ENCODE measurements at regions not wholly inside any gene's neighbourhood (a gene's known extent, or its start where the extent isn't known, plus 50 kb on each side); places are given as distances from the start of the nearest gene placed in this dataset.

GRCh38 chr4:24278693-24279092 lies 305.7 kb downstream of the DHX15 start:
- Mint-ChIP-seq H3K4me1 (no peaks in the 10 kb centered on the region), H3K27me3 (no peaks in the 10 kb centered on the region), H3K9me3 (peaks cover 1% of the 10 kb centered on the region), H3K36me3 (no peaks in the 10 kb centered on the region), H3K4me3 (no peak overlapping the region), H3K27ac (no peak overlapping the region)
- ATAC-seq (ENCODE audit: low read depth) (no peak), DNase-seq (ENCODE audit: low spot score in 2 of 2) (no peak)

- Mint-ChIP-seq H3K9me3 (peaks cover 3% of the 10 kb centered on the region), H3K27me3 (no peaks in the 10 kb centered on the region), H3K4me3 (no peak overlapping the region), H3K4me1 (no peaks in the 10 kb centered on the region), H3K36me3 (no peaks in the 10 kb centered on the region), H3K27ac (no peak overlapping the region)
- no peak for ATAC-seq (ENCODE audit: low read depth)
- no peak for DNase-seq (ENCODE audit: low spot score in 2 of 2)
These were observed 309.9 kb downstream of the DHX15 start for GRCh38 chr4:24274381-24274941.

GRCh38 chr4:24273136-24273535 lies 311.2 kb downstream of the DHX15 start:
- DNase-seq (ENCODE audit: low spot score in 2 of 2): no peak
- H3K27me3 Mint-ChIP-seq: no peaks in the 10 kb centered on the region
- H3K9me3 Mint-ChIP-seq: peaks cover 3% of the 10 kb centered on the region
- no peaks in the 10 kb centered on the region for H3K36me3 Mint-ChIP-seq
- no peaks in the 10 kb centered on the region for H3K4me1 Mint-ChIP-seq
- H3K27ac Mint-ChIP-seq: no peak overlapping the region
- no peak for ATAC-seq (ENCODE audit: low read depth)
- no peak overlapping the region for H3K4me3 Mint-ChIP-seq

GRCh38 chr4:24266951-24267722 lies 317.2 kb downstream of the DHX15 start:
- Mint-ChIP-seq H3K27ac (no peak overlapping the region), H3K36me3 (no peaks in the 10 kb centered on the region), H3K4me1 (no peaks in the 10 kb centered on the region), H3K9me3 (peaks cover 3% of the 10 kb centered on the region), H3K27me3 (no peaks in the 10 kb centered on the region), H3K4me3 (no peak overlapping the region)
- DNase-seq (ENCODE audit: low spot score in 2 of 2) (no peak), ATAC-seq (ENCODE audit: low read depth) (no peak)

- Mint-ChIP-seq H3K4me3 (no peak overlapping the region), H3K4me1 (no peaks in the 10 kb centered on the region)
- no peak for DNase-seq (ENCODE audit: low spot score in 2 of 2)
These were observed 318.4 kb downstream of the DHX15 start for GRCh38 chr4:24265989-24266388.

GRCh38 chr4:24262616-24263015 lies 321.7 kb downstream of the DHX15 start:
- no peaks in the 10 kb centered on the region for H3K4me1 Mint-ChIP-seq
- H3K4me3 Mint-ChIP-seq: no peak overlapping the region
- no peak overlapping the region for H3K27ac Mint-ChIP-seq
- ATAC-seq (ENCODE audit: low read depth) (no peak), DNase-seq (ENCODE audit: low spot score in 2 of 2) (no peak)
- H3K36me3 Mint-ChIP-seq: no peaks in the 10 kb centered on the region
- peaks cover 4% of the 10 kb centered on the region for H3K9me3 Mint-ChIP-seq
- H3K27me3 Mint-ChIP-seq: peaks cover 2% of the 10 kb centered on the region

More at GRCh38 chr4:24265989-24266388, 318.4 kb downstream of the DHX15 start:
- H3K27me3 Mint-ChIP-seq: no peaks in the 10 kb centered on the region
- no peak overlapping the region for H3K27ac Mint-ChIP-seq
- peaks cover 5% of the 10 kb centered on the region for H3K9me3 Mint-ChIP-seq
- no peak for ATAC-seq (ENCODE audit: low read depth)
- H3K36me3 Mint-ChIP-seq: no peaks in the 10 kb centered on the region

GRCh38 chr4:24262084-24262483 lies 322.3 kb downstream of the DHX15 start:
- no peak overlapping the region for H3K27ac Mint-ChIP-seq
- H3K4me3 Mint-ChIP-seq: no peak overlapping the region
- no peaks in the 10 kb centered on the region for H3K36me3 Mint-ChIP-seq
- peaks cover 2% of the 10 kb centered on the region for H3K27me3 Mint-ChIP-seq
- ATAC-seq (ENCODE audit: low read depth) (no peak), DNase-seq (ENCODE audit: low spot score in 2 of 2) (no peak)
- H3K9me3 Mint-ChIP-seq: peaks cover 4% of the 10 kb centered on the region
- H3K4me1 Mint-ChIP-seq: no peaks in the 10 kb centered on the region

GRCh38 chr4:24260923-24261564 lies 323.3 kb downstream of the DHX15 start:
- no peak for DNase-seq (ENCODE audit: low spot score in 2 of 2)
- no peak overlapping the region for H3K27ac Mint-ChIP-seq
- H3K4me1 Mint-ChIP-seq: no peaks in the 10 kb centered on the region
- no peaks in the 10 kb centered on the region for H3K36me3 Mint-ChIP-seq
- no peak overlapping the region for H3K4me3 Mint-ChIP-seq
- peaks cover 2% of the 10 kb centered on the region for H3K27me3 Mint-ChIP-seq
- no peak for ATAC-seq (ENCODE audit: low read depth)
- H3K9me3 Mint-ChIP-seq: peaks cover 3% of the 10 kb centered on the region

- peaks cover 2% of the 10 kb centered on the region for H3K27me3 Mint-ChIP-seq
- DNase-seq (ENCODE audit: low spot score in 2 of 2) (no peak), ATAC-seq (ENCODE audit: low read depth) (no peak)
- no peaks in the 10 kb centered on the region for H3K4me1 Mint-ChIP-seq
- no peaks in the 10 kb centered on the region for H3K36me3 Mint-ChIP-seq
- no peak overlapping the region for H3K27ac Mint-ChIP-seq
- peaks cover 3% of the 10 kb centered on the region for H3K9me3 Mint-ChIP-seq
- H3K4me3 Mint-ChIP-seq: no peak overlapping the region
These were observed 324.1 kb downstream of the DHX15 start for GRCh38 chr4:24260133-24260715.

GRCh38 chr4:24256547-24256946 lies 327.8 kb downstream of the DHX15 start:
- H3K27ac Mint-ChIP-seq: no peak overlapping the region

GRCh38 chr4:24256066-24256465 lies 328.3 kb downstream of the DHX15 start:
- ATAC-seq (ENCODE audit: low read depth) (no peak), DNase-seq (ENCODE audit: low spot score in 2 of 2) (no peak)
- H3K4me3 Mint-ChIP-seq: no peak overlapping the region
- H3K9me3 Mint-ChIP-seq: peaks cover under 1% of the 10 kb centered on the region
- peaks cover 2% of the 10 kb centered on the region for H3K27me3 Mint-ChIP-seq
- no peak overlapping the region for H3K27ac Mint-ChIP-seq
- no peaks in the 10 kb centered on the region for H3K36me3 Mint-ChIP-seq
- H3K4me1 Mint-ChIP-seq: no peaks in the 10 kb centered on the region

More at GRCh38 chr4:24256547-24256946, 327.8 kb downstream of the DHX15 start:
- peaks cover 2% of the 10 kb centered on the region for H3K27me3 Mint-ChIP-seq
- H3K4me3 Mint-ChIP-seq: no peak overlapping the region
- ATAC-seq (ENCODE audit: low read depth) (no peak), DNase-seq (ENCODE audit: low spot score in 2 of 2) (no peak)
- peaks cover 3% of the 10 kb centered on the region for H3K9me3 Mint-ChIP-seq
- H3K36me3 Mint-ChIP-seq: no peaks in the 10 kb centered on the region
- no peaks in the 10 kb centered on the region for H3K4me1 Mint-ChIP-seq

- DNase-seq (ENCODE audit: low spot score in 2 of 2) (no peak), ATAC-seq (ENCODE audit: low read depth) (no peak)
- no peak overlapping the region for H3K4me3 Mint-ChIP-seq
- H3K9me3 Mint-ChIP-seq: no peaks in the 10 kb centered on the region
- H3K27me3 Mint-ChIP-seq: no peaks in the 10 kb centered on the region
- H3K36me3 Mint-ChIP-seq: no peaks in the 10 kb centered on the region
- H3K27ac Mint-ChIP-seq: no peak overlapping the region
- H3K4me1 Mint-ChIP-seq: no peaks in the 10 kb centered on the region
These were observed 332.2 kb downstream of the DHX15 start for GRCh38 chr4:24252121-24252520.

GRCh38 chr4:24251589-24251988 lies 332.8 kb downstream of the DHX15 start:
- Mint-ChIP-seq H3K4me1 (no peaks in the 10 kb centered on the region), H3K27ac (no peak overlapping the region), H3K9me3 (no peaks in the 10 kb centered on the region), H3K36me3 (no peaks in the 10 kb centered on the region), H3K27me3 (no peaks in the 10 kb centered on the region), H3K4me3 (no peak overlapping the region)
- no peak for DNase-seq (ENCODE audit: low spot score in 2 of 2)
- ATAC-seq (ENCODE audit: low read depth): no peak

GRCh38 chr4:24249972-24250371 lies 334.4 kb downstream of the DHX15 start:
- Mint-ChIP-seq H3K9me3 (no peaks in the 10 kb centered on the region), H3K27ac (no peak overlapping the region), H3K4me3 (no peak overlapping the region), H3K27me3 (no peaks in the 10 kb centered on the region), H3K36me3 (no peaks in the 10 kb centered on the region), H3K4me1 (no peaks in the 10 kb centered on the region)
- DNase-seq (ENCODE audit: low spot score in 2 of 2) (no peak), ATAC-seq (ENCODE audit: low read depth) (no peak)

Data from memory B cell (primary cell).